Calu3 (cell line): ENCODE measurements at regions not wholly inside any gene's neighbourhood (a gene's known extent, or its start where the extent isn't known, plus 50 kb on each side); places are given as distances from the start of the nearest gene placed in this dataset.

Experiments used
- BruUV-seq: library from RNA; stranded (reverse); fragments of 400-500 nt; replicated peaks from 2 replicates; lab custom pipeline; 2021; lab: Mats Ljungman, UMichigan
- CTCF ChIA-PET: fragments of 300-600 bp; sonication (Branson Sonifier 250); formaldehyde crosslinking; loops from one replicate; lab custom pipeline; 2022; ENCODE audit warnings: antibody characterized with exemption; lab: Charles Lee
- DNase-seq: peaks from one replicate; pipeline ENCODE4 v3.0.0; 2022
- H3K27ac Mint-ChIP-seq: one replicate; pipeline ENCODE4 v1.8.0; 2022; ENCODE audit warnings: mixed read lengths; ENCODE audit not compliant: unreplicated experiment
- H3K27me3 Mint-ChIP-seq: one replicate; pipeline ENCODE4 v1.8.0; 2022; ENCODE audit warnings: mixed read lengths; ENCODE audit not compliant: unreplicated experiment
- H3K36me3 Mint-ChIP-seq: one replicate; pipeline ENCODE4 v1.8.0; 2022; ENCODE audit warnings: mild to moderate bottlenecking, moderate library complexity, mixed read lengths; ENCODE audit not compliant: insufficient read depth, unreplicated experiment
- H3K4me1 Mint-ChIP-seq: one replicate; pipeline ENCODE4 v1.8.0; 2022; ENCODE audit warnings: mild to moderate bottlenecking, low read depth, mixed read lengths; ENCODE audit not compliant: unreplicated experiment
- H3K4me3 Mint-ChIP-seq: one replicate; pipeline ENCODE4 v1.8.0; 2022; ENCODE audit warnings: mild to moderate bottlenecking, low read depth, moderate library complexity, mixed read lengths; ENCODE audit not compliant: unreplicated experiment
- H3K9me3 Mint-ChIP-seq: one replicate; pipeline ENCODE4 v1.8.0; 2022; ENCODE audit warnings: low read depth, mixed read lengths; ENCODE audit not compliant: unreplicated experiment
- CTCF ChIP-seq: fragments of 200-600 bp; IDR thresholded peaks from one replicate; pipeline ENCODE4 v1.8.0; 2022; ENCODE audit warnings: antibody characterized with exemption; ENCODE audit not compliant: unreplicated experiment
- intact Hi-C: fragments of 100-400 bp; cut with micrococcal nuclease; formaldehyde crosslinking; loops from one replicate; pipeline ENCODE4 v1.10.0; 2022; ENCODE audit not compliant: unreplicated experiment

GRCh38 chr2:220044383-220044782 lies 417.0 kb downstream of the SLC4A3 start:
- no TSS peak for BruUV-seq
- no peaks in the 10 kb centered on the region for H3K36me3 Mint-ChIP-seq
- intact Hi-C loops, result no loop called here
- no peak for DNase-seq
- no peak for TF ChIP-seq CTCF
- no peaks in the 10 kb centered on the region for H3K9me3 Mint-ChIP-seq
- no peak overlapping the region for H3K4me3 Mint-ChIP-seq
- H3K27me3 Mint-ChIP-seq, result no peaks in the 10 kb centered on the region
- CTCF ChIA-PET, result no interaction called here
- no peak overlapping the region for H3K27ac Mint-ChIP-seq
- H3K4me1 Mint-ChIP-seq, result no peaks in the 10 kb centered on the region

DNA sequence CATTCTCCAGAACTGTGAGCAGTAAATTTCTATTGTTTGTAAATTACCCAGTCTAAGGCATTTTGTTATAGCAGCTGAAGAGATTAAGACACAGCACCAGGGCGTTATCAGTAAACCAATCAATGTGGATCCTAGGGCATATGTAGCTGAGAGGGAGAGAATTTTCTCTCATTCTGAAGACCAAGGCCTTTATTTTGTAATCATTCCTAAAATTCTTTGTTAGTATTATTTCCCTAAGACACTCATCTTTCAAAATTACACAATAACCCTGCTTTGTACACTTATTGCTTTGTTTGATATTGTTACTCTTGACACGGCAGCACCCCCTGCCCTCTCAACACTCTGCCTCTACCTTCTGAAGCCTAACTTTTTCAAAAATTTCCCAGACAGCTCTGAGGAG lies 419.1 kb downstream of the SLC4A3 start:
- CTCF ChIA-PET, result no interaction called here
- intact Hi-C loops, result no loop called here
- H3K4me1 Mint-ChIP-seq, result no peaks in the 10 kb centered on the region

GRCh38 chr2:220051716-220052115 lies 424.3 kb downstream of the SLC4A3 start:
- CTCF ChIA-PET, result no interaction called here
- Mint-ChIP-seq H3K36me3 (no peaks in the 10 kb centered on the region), H3K4me1 (no peaks in the 10 kb centered on the region), H3K9me3 (no peaks in the 10 kb centered on the region), H3K27ac (no peak overlapping the region), H3K27me3 (no peaks in the 10 kb centered on the region), H3K4me3 (no peak overlapping the region)
- DNase-seq, result no peak
- BruUV-seq, result no TSS peak
- intact Hi-C loops, result no loop called here
- no peak for TF ChIP-seq CTCF

More for the DNA sequence above, 419.1 kb downstream of the SLC4A3 start:
- no peak overlapping the region for H3K4me3 Mint-ChIP-seq
- TF ChIP-seq CTCF, result no peak
- no peaks in the 10 kb centered on the region for H3K36me3 Mint-ChIP-seq
- BruUV-seq, result no TSS peak
- H3K9me3 Mint-ChIP-seq, result no peaks in the 10 kb centered on the region
- H3K27ac Mint-ChIP-seq, result no peak overlapping the region
- no peak for DNase-seq
- H3K27me3 Mint-ChIP-seq, result no peaks in the 10 kb centered on the region

DNA sequence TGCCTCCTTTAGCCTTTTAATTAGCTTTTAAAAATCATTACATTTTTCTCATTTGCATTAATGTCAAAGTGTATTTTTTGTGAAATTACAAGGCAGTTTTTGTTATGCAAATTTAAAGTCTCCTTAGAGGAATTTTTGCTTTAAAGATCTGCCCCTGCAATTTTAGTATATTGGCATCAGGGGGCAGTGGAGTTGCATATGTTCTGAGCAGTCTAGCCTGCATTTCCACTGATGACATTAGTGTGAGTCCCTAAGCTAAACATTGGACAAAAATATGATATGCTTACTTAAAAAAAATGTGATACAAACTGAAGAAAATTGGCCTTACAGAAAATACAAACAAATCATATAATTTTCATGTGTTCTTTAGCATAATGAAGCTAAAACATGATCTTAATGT lies 426.5 kb downstream of the SLC4A3 start:
- TF ChIP-seq CTCF, result no peak
- Mint-ChIP-seq H3K4me1 (no peaks in the 10 kb centered on the region), H3K9me3 (no peaks in the 10 kb centered on the region), H3K27ac (no peak overlapping the region), H3K36me3 (no peaks in the 10 kb centered on the region), H3K4me3 (no peak overlapping the region), H3K27me3 (no peaks in the 10 kb centered on the region)
- intact Hi-C loops, result no loop called here
- no peak for DNase-seq
- CTCF ChIA-PET, result interaction anchor here (0.9 kb wide), 1 partner anchor 10 kb away, joined by 3 read pairs; no protein-coding TSS in a partner anchor
- no TSS peak for BruUV-seq
